Kasumi-1 (cell line): ENCODE measurements at regions not wholly inside any gene's neighbourhood (a gene's known extent, or its start where the extent isn't known, plus 50 kb on each side); places are given as distances from the start of the nearest gene placed in this dataset.
"Not testable (repeated sequence)": the region's sequence is repeated elsewhere in the genome, so short reads cannot be mapped to it uniquely, and the experiment has no call there.

Experiments used
- DNase-seq, 2 experiments: peaks; one replicate each; lab custom pipeline; 2025; lab: John Stamatoyannopoulos, UW

DNA sequence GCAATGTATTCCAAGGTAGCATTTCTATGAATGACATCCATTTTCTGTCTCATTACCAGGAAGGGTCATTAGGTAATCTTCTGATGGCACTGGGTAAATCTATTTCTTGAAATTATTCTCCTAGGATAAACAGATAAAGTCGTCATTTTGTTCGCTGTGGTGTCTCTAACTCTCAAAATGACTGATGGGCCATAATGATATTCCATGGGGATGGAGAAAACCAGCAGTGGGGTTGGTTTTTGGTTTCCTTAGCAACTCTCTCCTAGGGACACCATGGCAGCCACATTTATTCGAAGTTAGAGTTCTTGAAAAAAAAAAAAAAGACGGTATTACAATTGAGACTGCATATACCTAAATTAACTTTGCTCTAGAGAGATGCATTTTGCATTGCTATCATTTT, 231.3 kb upstream of the SLCO3A1 start:
- no peak for DNase-seq

DNA sequence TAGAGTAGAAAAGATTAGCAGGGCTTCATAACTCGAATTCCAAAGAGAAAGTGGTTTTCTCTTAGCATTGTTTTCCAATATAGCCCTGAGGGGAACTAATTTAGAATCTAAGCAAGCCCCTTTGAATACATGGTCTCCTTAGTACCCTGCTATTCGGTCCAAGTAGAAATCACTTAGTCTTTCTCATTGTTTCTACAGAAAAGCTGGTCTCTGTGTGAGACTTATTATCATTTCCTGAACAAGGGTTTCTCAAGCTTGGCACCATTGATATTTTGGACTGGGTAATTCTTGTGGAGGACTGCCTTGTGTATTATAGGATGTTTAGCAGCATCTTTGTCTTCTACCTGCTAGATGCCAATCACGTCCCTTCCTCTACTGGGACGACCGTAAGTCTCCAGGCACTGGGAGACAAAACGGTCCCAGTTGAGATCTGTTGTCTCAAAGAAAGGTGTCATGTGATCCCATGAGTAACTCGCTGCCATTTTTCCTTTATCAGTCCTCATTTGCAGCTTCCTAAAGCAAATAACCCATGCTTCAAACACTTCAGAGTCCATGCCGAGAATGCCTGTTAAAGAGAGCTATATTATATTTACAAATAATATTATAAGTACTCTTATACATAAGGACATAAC, 230.7 kb upstream of the SLCO3A1 start:
- no peak for DNase-seq

DNA sequence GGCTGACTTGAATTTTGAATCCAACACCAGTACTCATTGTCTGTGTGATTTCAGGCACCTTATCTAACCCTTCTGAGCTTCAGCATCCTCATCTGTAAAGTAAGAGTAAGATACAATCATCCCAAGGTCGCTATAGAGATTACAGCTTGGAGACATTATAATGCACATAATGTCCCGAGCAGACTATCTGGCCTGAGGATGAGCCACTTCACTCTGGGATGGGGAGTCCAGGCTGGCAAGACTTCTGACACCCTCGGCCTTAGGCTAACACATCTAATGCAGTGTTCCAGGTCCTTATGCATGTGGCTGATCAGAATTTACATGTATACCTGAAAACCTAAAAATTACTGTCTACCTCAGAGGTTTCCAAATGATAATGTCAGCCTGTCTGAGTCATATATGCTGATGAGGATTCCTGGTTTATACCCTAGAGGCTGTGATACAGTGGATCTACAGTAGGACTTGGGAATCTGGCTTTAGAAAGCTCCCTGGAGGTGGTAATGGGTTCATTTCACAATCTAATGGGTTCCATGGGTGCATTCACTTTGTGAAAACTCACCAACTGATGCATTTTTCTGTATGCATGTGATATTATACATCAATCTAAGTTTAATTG, 229.0 kb upstream of the SLCO3A1 start:
- no peak for DNase-seq

DNA sequence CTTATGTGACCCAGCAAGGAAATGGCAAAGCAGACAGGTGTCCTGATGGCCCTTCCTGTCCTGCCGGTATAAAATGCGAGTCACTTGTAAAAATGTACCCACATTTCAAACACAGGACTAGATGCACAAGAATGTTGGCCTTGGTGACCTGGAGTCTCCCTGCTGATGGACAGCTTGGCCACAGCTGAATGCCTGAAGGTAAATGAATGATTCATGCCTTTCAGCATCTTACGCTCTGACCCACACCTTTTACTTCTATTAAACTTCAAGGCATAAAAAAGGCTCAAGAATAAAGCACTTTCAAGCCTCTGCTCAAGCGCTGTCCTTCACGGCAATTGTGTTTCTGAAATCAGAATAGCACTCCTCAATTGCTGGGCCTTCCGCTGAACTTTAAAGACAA, 228.0 kb upstream of the SLCO3A1 start:
- no peak for DNase-seq

DNA sequence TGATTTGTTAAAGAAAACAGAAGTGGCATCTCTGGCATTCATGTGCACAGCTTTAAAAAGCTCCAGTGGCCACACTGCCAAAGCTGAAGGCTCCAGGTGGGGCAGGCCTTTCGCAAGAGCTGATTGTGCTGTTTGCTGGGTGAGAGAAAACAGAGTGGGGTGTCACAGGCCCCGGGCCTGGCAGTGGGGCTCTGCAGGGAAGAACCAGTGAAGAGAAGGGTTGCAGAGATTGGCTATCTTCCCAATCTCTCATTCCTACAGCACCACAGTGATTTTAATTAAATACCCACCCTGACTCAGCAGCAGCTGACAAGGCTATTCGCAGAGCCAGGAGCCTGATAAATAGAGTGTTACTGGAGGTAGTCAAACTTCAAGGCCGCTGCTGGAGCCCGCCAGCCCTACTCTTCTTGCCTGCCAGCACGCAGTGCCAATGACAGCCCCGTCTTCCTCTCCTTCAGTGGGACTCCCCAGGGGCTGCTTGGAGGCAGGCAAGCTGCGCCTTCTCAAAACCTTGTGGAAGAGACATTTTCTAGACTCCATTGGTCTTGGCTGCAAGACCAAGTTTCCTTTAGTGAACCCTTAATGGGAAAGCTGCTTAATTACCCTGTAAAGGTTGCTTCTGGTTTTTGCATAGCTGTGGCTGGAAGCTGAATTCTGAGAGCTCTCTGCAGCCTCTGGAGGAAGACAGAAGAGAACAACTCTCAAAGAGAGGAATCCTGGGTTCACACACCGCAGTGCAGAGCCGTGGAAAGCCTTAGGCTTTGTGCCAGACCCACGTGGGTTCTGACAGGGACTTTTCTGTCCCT, 225.8 kb upstream of the SLCO3A1 start:
- DNase-seq = no peak

DNA sequence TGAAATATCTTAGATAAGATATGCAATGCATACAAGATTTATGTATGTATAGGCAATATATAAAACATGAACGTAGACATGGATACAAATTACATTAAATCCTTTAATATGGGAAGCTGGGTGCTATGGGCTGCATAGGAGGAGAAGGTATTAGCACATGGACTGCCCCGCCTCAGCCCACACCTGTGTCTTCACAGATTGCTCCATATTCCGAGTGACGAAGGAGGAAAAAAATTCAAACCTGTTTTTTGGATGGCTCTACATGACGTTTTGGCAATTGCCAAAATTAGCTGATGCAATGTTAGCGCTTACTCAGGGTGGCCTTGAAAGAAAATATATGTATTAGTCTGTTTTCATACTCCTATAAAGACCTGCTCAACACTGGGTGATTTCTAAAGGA, 223.4 kb upstream of the SLCO3A1 start:
- DNase-seq = no peak

DNA sequence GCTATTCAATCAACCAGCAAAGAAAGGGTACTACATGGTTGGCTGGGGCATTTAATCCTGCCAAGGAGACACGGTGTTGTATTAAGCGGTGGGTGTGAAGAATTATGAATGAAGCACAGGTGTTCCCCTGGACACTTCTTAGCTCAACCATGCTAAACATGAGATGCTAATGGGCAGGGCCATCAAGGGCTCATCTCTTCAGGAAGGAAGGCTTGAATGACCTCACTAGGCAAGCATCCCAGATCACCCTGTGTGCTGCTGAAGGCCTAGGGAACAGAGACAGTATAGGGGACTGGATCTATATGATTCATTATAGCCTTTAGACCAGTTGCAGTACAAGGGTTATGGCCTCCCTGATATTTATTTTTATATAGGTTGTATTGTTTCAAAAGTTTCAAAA, 221.3 kb upstream of the SLCO3A1 start:
- DNase-seq = no peak

DNA sequence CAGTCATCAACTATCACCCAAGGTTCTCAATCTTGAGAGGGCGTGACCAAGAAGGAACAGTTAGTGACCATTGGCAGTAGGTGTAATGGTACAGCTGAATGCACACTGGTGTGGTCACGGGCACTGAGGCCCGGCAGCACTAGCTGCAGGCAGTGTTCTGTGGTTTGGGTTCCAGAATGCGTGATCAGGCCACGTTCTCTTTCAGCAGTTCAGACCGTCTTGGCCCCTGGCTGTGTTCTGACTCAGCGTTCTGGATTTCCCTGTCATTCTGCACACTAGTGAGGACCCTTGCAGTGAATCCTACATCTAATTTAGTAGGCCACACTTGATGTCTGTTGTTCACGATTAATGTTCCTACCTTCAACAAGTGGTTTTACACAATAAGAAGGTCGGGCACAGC, 220.5 kb upstream of the SLCO3A1 start:
- no peak for DNase-seq

DNA sequence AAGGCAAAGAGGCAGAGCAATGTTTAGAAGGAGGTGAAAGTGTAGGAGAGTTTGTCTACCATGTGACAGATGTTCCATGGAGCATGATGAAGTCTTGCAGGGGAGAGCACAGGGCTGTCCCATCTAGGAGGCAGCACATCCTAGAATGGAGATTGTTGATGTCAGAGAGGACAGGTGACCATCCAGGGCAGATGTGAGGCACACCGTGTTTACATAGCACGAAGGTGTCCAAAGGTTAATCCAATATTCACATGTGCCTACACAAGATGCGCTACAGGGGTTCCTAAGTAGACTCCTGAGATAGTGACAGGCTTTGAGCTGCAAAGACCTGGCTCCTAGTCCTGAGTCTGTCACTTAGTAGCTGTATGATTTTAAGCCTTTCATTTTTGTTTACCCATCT, 219.3 kb upstream of the SLCO3A1 start:
- no peak for DNase-seq

DNA sequence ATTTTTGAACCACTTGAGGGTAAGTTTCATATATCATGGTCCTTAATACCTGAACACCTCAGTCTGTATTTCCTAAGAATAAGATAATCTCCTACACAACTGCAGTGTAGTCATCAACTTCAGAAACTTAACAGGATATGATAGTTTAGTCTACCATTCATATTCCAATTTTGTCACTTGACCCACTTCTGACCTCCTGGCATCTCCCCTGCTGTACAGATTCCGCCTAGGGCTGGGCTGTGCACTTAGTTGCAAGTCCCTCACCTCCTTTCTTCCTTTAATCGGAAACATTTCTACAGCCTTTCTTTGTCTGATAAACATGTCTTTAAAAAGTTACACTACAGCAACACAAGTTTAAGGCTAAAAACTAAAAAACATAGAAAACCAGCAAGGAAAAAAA, 218.4 kb upstream of the SLCO3A1 start:
- DNase-seq = no peak

DNA sequence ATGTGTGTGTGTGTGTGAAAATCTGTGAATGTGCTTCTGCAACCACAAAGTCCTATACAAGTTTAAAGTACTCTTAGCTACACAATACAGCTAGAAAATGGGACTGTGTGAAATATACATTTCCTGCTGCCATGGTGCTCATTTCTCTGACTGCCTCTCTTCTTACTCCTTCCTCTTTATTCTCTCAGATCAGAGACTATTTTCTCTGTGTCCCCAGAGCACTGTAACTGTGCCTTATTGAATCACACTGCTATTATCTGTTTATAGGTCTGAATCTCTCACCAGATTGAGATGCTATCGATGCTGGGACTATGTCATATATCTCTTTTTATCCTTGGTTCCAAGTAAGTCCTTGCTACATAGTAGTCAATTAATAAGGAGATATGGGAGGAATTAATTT, 217.9 kb upstream of the SLCO3A1 start:
- no peak for DNase-seq

DNA sequence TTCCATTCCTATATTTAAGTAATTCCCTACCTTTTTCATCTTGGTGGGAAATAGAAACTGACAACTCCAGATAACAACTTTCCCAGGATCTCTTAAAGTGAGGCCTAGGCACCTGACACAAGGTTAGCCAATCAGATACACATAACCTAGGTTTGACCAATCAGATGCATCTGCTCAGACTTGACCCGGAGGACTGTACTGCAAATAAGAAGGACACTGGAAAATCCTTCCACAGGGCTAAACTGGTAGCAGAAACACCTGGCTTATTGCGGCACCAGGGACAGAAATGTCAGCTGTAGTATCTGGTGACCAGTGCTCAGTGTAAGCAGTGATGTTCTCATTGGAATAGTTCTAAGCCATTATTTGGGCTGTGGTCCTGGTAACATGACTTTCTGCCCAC, 204.5 kb upstream of the SLCO3A1 start:
- DNase-seq = no peak

DNA sequence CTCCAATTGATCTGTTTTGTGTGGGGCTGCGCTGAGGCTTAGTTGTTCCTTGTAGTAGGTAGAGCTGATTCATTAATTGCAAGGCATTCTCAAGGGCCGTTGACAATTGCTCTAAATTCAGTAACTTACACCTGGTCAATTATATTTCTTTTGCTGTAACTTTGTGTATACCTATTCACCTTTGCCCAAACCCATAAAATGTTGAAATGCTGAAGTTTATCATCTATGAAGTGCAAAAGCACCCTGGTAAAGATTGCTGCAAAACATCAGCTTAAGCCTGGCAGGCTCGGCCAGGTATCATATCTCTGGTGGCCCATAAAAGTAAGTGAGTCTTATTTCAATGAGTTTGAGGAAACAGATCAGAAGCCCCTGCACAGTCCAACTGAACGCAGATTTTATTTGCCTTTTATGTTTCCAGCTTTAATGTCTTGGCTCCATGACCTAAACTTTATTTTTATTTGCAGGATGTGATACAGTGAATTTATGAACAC, 203.6 kb upstream of the SLCO3A1 start:
- DNase-seq = no peak

DNA sequence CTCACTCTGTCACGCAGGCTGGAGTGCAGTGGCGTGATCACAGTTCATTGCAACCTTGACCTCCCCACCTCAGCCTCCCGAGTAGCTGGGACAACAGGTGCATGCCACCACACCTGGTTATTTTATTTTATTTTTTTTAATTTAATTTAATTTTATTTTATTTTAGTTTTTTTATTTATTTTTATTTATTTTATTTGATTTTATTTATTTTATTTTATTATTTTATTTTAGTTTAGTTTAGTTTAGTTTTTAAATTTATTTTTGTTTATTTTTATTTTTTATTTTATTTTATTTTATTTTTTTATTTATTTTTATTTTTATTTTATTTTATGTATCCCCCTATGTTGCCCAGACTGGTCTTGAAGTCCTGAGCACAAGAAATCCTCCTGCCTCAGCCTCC, 202.3 kb upstream of the SLCO3A1 start:
- no peak for DNase-seq

DNA sequence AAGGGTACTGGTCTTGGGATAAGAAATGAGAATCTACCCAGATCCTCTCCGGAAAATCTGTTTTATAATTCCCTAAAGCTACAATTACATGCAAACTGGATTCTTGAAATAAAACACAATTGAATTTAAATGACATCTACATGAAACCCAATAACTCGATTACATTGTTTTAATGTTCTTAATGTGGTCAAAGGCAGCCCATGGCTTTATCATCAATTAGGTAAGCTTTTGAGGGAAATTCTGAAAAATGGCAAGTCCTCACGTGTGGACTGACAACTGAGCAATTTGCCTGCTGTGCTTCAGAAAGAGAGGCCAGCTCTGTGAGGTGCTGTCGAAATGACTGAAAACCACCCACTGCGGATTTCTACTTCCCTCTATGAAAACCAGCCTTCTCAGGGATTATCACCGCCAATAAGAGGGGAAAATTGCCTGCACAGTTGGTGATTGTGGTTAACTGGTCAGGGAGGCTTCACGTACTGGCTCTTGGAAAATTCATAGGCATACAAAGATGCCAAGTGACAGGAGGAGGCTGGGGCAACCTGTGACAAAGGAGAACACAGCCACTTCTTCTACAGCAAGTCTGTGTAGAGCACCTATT, 200.8 kb upstream of the SLCO3A1 start:
- DNase-seq = no peak

DNA sequence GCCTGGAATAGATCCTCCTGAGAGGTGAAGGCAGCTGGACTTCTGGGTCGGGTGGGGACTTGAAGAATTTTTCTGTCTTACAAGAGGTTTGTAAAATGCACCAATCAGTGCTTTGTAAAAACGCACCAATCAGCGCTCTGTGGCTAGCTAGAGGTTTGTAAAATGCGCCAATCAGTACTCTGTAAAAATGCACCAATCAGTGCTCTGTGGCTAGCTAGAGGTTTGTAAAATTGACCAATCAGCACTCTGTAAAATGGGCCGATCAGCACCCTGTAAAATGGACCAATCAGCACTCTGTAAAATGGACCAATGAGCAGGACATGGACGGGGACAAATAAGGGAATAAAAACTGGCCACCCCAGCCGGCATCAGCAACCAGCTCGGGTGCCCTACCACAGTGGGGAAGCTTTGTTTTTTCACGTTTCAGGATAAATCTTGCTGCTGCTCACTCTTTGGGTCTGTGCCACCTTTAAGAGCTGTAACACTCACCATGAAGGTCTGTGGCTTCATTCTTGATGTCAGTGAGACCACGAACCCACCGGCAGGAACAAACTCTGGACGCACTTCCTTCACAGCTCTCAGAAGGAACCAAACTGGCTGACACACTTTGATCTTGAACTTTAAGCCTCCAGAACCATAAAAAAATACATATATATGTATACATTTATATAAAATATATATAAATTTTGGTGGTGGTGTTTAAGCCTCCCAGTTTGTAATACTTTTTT, 197.8 kb upstream of the SLCO3A1 start:
- DNase-seq = not testable (repeated sequence)

DNA sequence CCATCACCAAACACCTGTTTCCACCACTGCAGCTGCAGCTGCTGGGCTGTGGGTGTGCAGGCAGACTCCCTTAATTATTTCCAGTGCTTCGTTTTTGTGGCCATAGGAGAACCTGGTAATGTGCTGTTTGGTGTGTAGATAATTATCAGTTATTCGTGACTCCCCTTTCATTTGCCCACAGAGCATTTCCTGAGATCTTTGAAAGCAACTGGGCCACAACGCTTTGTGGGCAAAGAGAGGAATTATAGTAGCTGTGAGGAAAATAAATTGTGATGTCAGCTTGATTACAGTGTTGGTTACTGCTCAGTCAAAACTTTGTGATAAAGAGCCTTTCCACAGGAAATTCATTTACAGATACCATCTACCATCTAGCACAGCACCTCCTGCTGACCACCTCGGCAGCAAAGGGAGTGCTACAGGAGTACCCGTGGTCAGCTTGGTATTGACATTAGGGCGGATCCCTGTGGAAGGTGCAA, 193.3 kb upstream of the SLCO3A1 start:
- DNase-seq = no peak

DNA sequence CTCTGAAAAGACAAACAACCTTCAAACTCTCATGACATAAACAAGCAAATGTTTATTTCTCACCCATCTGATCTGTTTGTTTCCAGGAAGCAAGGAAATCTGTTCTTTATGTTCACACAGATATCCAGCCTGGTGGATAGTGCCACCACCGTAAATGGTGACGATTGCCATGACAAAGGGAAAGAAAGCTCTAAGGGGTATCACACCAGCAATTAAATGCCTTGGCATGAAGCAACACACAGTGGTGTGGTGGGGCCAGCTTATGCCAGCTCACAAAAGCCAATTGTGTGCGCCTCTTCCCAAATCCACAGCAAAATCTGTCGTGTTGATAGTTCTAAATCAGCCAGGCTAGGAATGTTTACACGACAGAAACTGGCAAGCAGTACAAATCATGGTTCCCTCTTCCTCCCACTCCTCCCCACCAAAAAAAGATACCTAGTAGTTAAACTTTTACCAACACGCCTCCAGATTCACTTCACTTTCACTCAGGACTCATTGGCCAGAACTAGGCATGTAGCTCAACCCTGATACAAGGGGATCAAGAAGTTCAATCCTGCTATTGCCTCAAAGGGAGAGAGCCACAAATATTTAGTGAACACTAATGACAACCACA, 189.2 kb upstream of the SLCO3A1 start:
- no peak for DNase-seq

DNA sequence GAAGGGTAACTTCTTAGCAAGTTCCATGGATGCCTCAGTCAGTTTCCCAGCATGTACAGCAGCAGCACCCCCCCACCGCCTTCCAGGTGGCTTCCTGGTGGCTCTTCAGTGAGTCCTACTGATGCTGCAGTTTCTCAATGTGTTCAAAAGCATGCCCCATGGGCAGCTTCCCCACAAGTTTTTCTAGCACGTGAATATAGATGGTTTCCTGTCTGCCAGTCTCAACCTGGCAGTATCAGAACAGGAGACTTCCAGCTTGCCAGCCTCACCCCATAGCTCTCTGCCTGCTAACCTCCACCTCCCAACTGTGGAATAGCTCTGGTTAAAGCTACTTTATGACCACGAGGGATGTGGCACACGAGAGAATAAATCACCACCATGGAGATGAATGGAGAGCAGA, 188.3 kb upstream of the SLCO3A1 start:
- no peak for DNase-seq

DNA sequence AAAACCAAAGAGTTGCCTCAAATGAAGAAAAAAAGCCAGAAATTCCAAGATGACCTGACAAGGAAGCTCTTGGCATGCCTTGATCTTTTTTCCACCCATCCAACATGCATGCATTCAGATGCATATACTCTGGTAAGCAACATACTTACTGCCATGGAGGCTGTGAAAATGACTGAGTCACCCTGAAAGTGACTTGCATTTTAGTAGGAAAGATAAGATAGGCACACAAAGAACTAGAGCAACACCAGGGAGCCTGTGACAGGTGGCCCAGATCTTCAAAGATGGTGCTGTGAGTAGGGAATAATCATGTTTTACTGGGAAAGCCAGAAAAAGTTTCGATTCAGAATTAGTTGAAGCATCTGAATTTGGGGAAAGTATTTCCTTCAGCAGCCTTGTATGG, 185.1 kb upstream of the SLCO3A1 start:
- no peak for DNase-seq

DNA sequence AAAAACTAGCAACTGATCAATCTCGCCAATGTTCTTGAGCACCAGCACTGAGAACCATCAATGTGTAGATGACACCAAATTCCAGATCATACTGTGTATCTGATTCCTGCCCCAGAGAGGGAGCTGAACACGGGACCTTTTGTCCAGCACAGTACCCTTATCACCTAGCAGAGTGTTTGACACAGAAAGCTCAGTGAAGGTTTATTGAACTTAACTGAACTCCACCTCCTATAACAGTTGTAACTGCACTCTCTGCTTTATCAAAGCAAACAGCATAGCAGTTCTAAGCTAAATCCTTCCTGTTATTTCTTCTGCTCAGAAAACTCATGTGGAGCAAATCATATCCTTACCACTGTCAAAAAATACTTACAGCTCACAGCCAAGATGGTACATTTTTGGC, 183.4 kb upstream of the SLCO3A1 start:
- DNase-seq = no peak

DNA sequence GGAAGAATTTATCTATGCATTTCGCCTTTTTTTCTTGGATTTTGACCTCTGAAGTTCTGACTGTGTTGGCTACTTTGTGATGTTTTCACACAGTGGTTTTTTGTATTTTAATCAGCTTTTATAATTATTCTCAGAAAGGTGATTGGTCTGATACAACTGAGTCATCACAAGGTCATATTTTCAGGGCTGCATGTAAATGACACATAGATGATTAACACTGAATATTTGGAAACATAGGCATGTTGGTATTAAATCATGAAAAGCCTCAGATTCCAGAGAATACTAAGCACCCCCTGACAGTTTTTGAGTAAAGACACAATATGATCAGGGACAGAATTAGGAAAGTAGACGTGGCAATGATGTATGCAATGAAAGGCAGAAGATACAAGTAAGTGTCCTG, 175.5 kb upstream of the SLCO3A1 start:
- no peak for DNase-seq
